Esophagus squamous epithelium (tissue), 4 donors: ENCODE measurements at regions not wholly inside any gene's neighbourhood (a gene's known extent, or its start where the extent isn't known, plus 50 kb on each side); places are given as distances from the start of the nearest gene placed in this dataset.

Source experiments
- CTCF ChIP-seq, 6 experiments: fragments of 450-650 bp in 4 of 6; fragments of 200-600 bp in 2 of 6; sonication (generic) in 2 of 6; IDR thresholded peaks; one replicate each; pipeline ENCODE4 v1.5.1; 2016 to 2019; ENCODE audit warnings: antibody characterized with exemption in 6 of 6, mild to moderate bottlenecking in 4 of 6, moderate library complexity in 4 of 6
- POLR2A ChIP-seq, 4 donors: fragments of 450-650 bp; IDR thresholded peaks; one replicate each; pipeline ENCODE4 v1.6.1; 2017; ENCODE audit warnings: antibody characterized with exemption in 4 of 4, mild to moderate bottlenecking in 4 of 4, moderate library complexity in 3 of 4

- no peak for TF ChIP-seq CTCF (IDR thresholded peaks at IDR 0.05)
- TF ChIP-seq POLR2A (IDR thresholded peaks at IDR 0.05), result no peak
These were observed 591.9 kb downstream of the DACH1 start for GRCh38 chr13:71274923-71275608.
